ENCODE measurements at regions not wholly inside any gene's neighbourhood (a gene's known extent, or its start where the extent isn't known, plus 50 kb on each side); places are given as distances from the start of the nearest gene placed in this dataset.
"Not testable (repeated sequence)": the region's sequence is repeated elsewhere in the genome, so short reads cannot be mapped to it uniquely, and the experiment has no call there.

GRCh38 chr7:29673635-29674034, 110.0 kb downstream of the PRR15 start:
- DNase-seq; H3K4me1 ChIP-seq (ENCODE audit: insufficient read depth); H3K9me3 ChIP-seq; H3K4me3 ChIP-seq; H3K36me3 ChIP-seq; H3K27me3 ChIP-seq; H3K27ac ChIP-seq; intact Hi-C loops (cut with DNase I): not testable (repeated sequence)
- 27 to 41% (median 30%) methylated on average over 1 of the region's 1 CpG for WGBS, 3 donors

GRCh38 chr7:29674626-29675025, 111.0 kb downstream of the PRR15 start:
- H3K27me3 ChIP-seq; H3K27ac ChIP-seq; H3K9me3 ChIP-seq; H3K4me3 ChIP-seq; H3K4me1 ChIP-seq (ENCODE audit: insufficient read depth); intact Hi-C loops (cut with DNase I); DNase-seq; H3K36me3 ChIP-seq: not testable (repeated sequence)
- WGBS, 3 donors, result 77 to 95% (median 81%) methylated on average over 3 to 6 of the region's 6 CpGs

- H3K9me3 ChIP-seq; H3K4me3 ChIP-seq; H3K36me3 ChIP-seq; H3K27ac ChIP-seq; H3K4me1 ChIP-seq (ENCODE audit: insufficient read depth); DNase-seq; H3K27me3 ChIP-seq; intact Hi-C loops (cut with DNase I): not testable (repeated sequence)
- 96 to 98% (median 97%) methylated on average over 2 of the region's 2 CpGs for WGBS, 3 donors
Measured at GRCh38 chr7:29677254-29677653, 113.6 kb downstream of the PRR15 start.

GRCh38 chr7:29679963-29680362, 116.3 kb downstream of the PRR15 start:
- WGBS, 3 donors, result 69 to 92% (median 83%) methylated on average over 2 of the region's 2 CpGs
- H3K36me3 ChIP-seq; H3K4me3 ChIP-seq; H3K27me3 ChIP-seq; DNase-seq; H3K9me3 ChIP-seq; H3K27ac ChIP-seq; H3K4me1 ChIP-seq (ENCODE audit: insufficient read depth); intact Hi-C loops (cut with DNase I): not testable (repeated sequence)

GRCh38 chr7:29680601-29681000, 117.0 kb downstream of the PRR15 start:
- H3K27ac ChIP-seq; DNase-seq; H3K36me3 ChIP-seq; H3K9me3 ChIP-seq; intact Hi-C loops (cut with DNase I); H3K4me3 ChIP-seq; H3K27me3 ChIP-seq; H3K4me1 ChIP-seq (ENCODE audit: insufficient read depth): not testable (repeated sequence)
- 75 to 78% (median 76%) methylated on average over 2 of the region's 2 CpGs for WGBS, 3 donors

- Histone ChIP-seq H3K27ac (peak overlapping the region; percentile 94 to 100), H3K4me3 (peak overlapping the region; percentile 79)
- H3K36me3 ChIP-seq; intact Hi-C loops (cut with DNase I); H3K27me3 ChIP-seq; H3K4me1 ChIP-seq (ENCODE audit: insufficient read depth); DNase-seq; H3K9me3 ChIP-seq: not testable (repeated sequence)
- WGBS, 3 donors, result 0 to 2% (median 1%) methylated on average over 30 to 34 of the region's 34 CpGs
Measured at GRCh38 chr7:29684151-29684786, 120.6 kb downstream of the PRR15 start.

- intact Hi-C loops (cut with DNase I), result no loop called here
- 0 to 1% (median 0%) methylated on average over 92 to 109 of the region's 114 CpGs for WGBS, 3 donors
- Histone ChIP-seq H3K27me3 (no peaks in the 10 kb centered on the region), H3K27ac (peak overlapping the region; percentile 94 to 100), H3K9me3 (no peaks in the 10 kb centered on the region), H3K36me3 (no peaks in the 10 kb centered on the region), H3K4me3 (peak overlapping the region; percentile 79), H3K4me1 (ENCODE audit: insufficient read depth) (peaks cover 2% of the 10 kb centered on the region)
- TF ChIP-seq CTCF (IDR thresholded peaks at IDR 0.05) (no peak), POLR2A (IDR thresholded peaks at IDR 0.05) (peak; percentile 34), EP300 (IDR thresholded peaks at IDR 0.05) (no peak)
- peak; percentile 76 to 89 (median 82) for DNase-seq
Measured at GRCh38 chr7:29684787-29685650, 121.3 kb upstream of the WIPF3 start.

GRCh38 chr7:29685651-29686271, 120.5 kb upstream of the WIPF3 start:
- H3K36me3 ChIP-seq; H3K4me1 ChIP-seq (ENCODE audit: insufficient read depth); intact Hi-C loops (cut with DNase I); H3K9me3 ChIP-seq; H3K27me3 ChIP-seq: not testable (repeated sequence)
- H3K4me3 ChIP-seq, result peak overlapping the region; percentile 79
- peak in 1 of 5 donors; percentile 49 for DNase-seq
- peak overlapping the region; percentile 94 to 100 for H3K27ac ChIP-seq
- WGBS, 3 donors, result 2 to 5% (median 4%) methylated on average over 20 to 21 of the region's 21 CpGs

- H3K9me3 ChIP-seq; H3K36me3 ChIP-seq; H3K27ac ChIP-seq; H3K27me3 ChIP-seq; H3K4me1 ChIP-seq (ENCODE audit: insufficient read depth); intact Hi-C loops (cut with DNase I); DNase-seq; H3K4me3 ChIP-seq: not testable (repeated sequence)
- WGBS, 3 donors, result 76 to 85% (median 84%) methylated on average over 4 of the region's 4 CpGs
Measured at GRCh38 chr7:29690510-29690909, 115.8 kb upstream of the WIPF3 start.

- DNase-seq; H3K4me1 ChIP-seq (ENCODE audit: insufficient read depth); H3K36me3 ChIP-seq; H3K9me3 ChIP-seq; H3K27ac ChIP-seq; intact Hi-C loops (cut with DNase I); H3K4me3 ChIP-seq; H3K27me3 ChIP-seq: not testable (repeated sequence)
- WGBS, 3 donors, result 85 to 88% (median 85%) methylated on average over 5 of the region's 5 CpGs
Measured at GRCh38 chr7:29696402-29696801, 109.9 kb upstream of the WIPF3 start.
